Rectal smooth muscle tissue (tissue), 1 donor: ENCODE measurements at regions not wholly inside any gene's neighbourhood (a gene's known extent, or its start where the extent isn't known, plus 50 kb on each side); places are given as distances from the start of the nearest gene placed in this dataset.

Experiments used
- H3K27ac ChIP-seq: one replicate; pipeline ENCODE4 v1.7.0; 2013; ENCODE audit warnings: low read depth, low read length, inconsistent platforms
- H3K27me3 ChIP-seq: one replicate; pipeline ENCODE4 v1.7.0; 2013; ENCODE audit warnings: low read length; ENCODE audit not compliant: control insufficient read depth, insufficient read depth
- H3K36me3 ChIP-seq: one replicate; pipeline ENCODE4 v1.7.0; 2013; ENCODE audit warnings: low read length; ENCODE audit not compliant: control insufficient read depth, insufficient read depth
- H3K4me1 ChIP-seq: one replicate; pipeline ENCODE4 v1.7.0; 2013; ENCODE audit warnings: low read length; ENCODE audit not compliant: control insufficient read depth, insufficient read depth
- H3K4me3 ChIP-seq: one replicate; pipeline ENCODE4 v1.7.0; 2013; ENCODE audit warnings: low read length
- H3K9ac ChIP-seq: one replicate; pipeline ENCODE4 v1.7.0; 2013; ENCODE audit warnings: low read length

- Histone ChIP-seq H3K27ac (no peak overlapping the region), H3K4me1 (no peaks in the 10 kb centered on the region), H3K27me3 (no peaks in the 10 kb centered on the region), H3K4me3 (no peak overlapping the region), H3K36me3 (no peaks in the 10 kb centered on the region), H3K9ac (no peak overlapping the region)
These were observed 64.6 kb upstream of the FN1 start for GRCh38 chr2:215500466-215500865.

GRCh38 chr2:215499331-215499730, 63.5 kb upstream of the FN1 start:
- no peak overlapping the region for H3K27ac ChIP-seq
- no peak overlapping the region for H3K9ac ChIP-seq
- H3K27me3 ChIP-seq, result no peaks in the 10 kb centered on the region
- H3K4me3 ChIP-seq, result no peak overlapping the region
- no peaks in the 10 kb centered on the region for H3K4me1 ChIP-seq
- no peaks in the 10 kb centered on the region for H3K36me3 ChIP-seq

GRCh38 chr2:215498431-215498830, 62.6 kb upstream of the FN1 start:
- Histone ChIP-seq H3K4me3 (no peak overlapping the region), H3K27ac (no peak overlapping the region), H3K9ac (no peak overlapping the region), H3K36me3 (no peaks in the 10 kb centered on the region), H3K27me3 (no peaks in the 10 kb centered on the region), H3K4me1 (no peaks in the 10 kb centered on the region)

DNA sequence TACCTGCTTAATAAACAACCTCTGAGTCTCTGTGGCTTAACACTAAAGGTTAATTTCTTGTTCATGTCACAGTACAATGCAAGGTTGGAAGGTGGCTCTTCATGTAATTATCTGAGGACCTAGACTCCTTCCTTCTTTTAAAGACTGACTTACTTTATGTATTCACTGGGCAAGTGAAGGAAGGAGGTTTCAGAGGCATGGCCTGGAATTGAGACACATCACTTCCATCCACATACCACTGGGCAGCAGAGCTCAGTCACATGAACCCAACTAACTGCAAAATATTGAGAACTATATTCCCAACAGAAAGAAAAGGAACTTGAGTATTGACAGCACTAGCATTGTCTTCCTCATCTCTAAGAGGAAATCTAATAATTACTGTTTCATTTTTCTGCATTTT, 57.5 kb upstream of the FN1 start:
- H3K27me3 ChIP-seq, result no peaks in the 10 kb centered on the region
- no peak overlapping the region for H3K9ac ChIP-seq
- H3K36me3 ChIP-seq, result no peaks in the 10 kb centered on the region
- no peak overlapping the region for H3K27ac ChIP-seq
- no peak overlapping the region for H3K4me3 ChIP-seq
- H3K4me1 ChIP-seq, result no peaks in the 10 kb centered on the region

DNA sequence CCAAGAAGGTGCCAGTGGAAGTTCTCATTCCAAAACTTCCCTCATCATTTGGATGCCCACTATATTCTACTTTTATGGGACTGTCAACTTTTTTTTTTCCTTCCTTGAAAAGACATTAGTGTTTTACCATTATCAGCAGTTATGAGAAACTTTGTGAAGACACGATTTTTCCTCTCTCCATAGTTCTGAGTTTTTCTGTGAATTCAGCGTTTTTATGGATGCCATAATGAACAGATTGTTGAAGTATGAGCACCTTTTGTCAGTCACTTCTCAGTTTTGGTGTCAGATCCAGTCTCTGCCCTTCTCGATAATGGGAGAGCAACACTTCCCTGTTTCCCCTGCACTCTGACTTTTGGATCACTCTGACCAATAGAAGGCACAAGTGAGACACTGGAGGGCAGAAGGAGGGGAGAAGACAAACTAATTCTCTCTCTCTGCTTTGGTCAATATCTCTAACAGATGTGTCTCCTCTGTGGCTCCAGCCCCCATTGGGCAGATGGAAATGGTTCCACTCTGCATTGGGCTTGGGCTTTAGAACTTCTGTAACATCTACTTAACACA, 53.5 kb upstream of the FN1 start:
- no peaks in the 10 kb centered on the region for H3K27me3 ChIP-seq

GRCh38 chr2:215487002-215487372, 51.1 kb upstream of the FN1 start:
- H3K4me1 ChIP-seq, result no peaks in the 10 kb centered on the region
- no peaks in the 10 kb centered on the region for H3K27me3 ChIP-seq
- no peak overlapping the region for H3K9ac ChIP-seq
- H3K4me3 ChIP-seq, result no peak overlapping the region
- no peaks in the 10 kb centered on the region for H3K36me3 ChIP-seq
- no peak overlapping the region for H3K27ac ChIP-seq

More for the DNA sequence above, 53.5 kb upstream of the FN1 start:
- H3K4me1 ChIP-seq, result no peaks in the 10 kb centered on the region
- H3K36me3 ChIP-seq, result no peaks in the 10 kb centered on the region
- no peak overlapping the region for H3K9ac ChIP-seq
- H3K27ac ChIP-seq, result no peak overlapping the region
- no peak overlapping the region for H3K4me3 ChIP-seq

- H3K4me3 ChIP-seq, result no peak overlapping the region
- no peak overlapping the region for H3K27ac ChIP-seq
- H3K27me3 ChIP-seq, result no peaks in the 10 kb centered on the region
- no peaks in the 10 kb centered on the region for H3K36me3 ChIP-seq
- no peak overlapping the region for H3K9ac ChIP-seq
- no peaks in the 10 kb centered on the region for H3K4me1 ChIP-seq
These were observed 50.6 kb upstream of the FN1 start for GRCh38 chr2:215486291-215487001.
